Frontal cortex (tissue), 3 donors: ENCODE measurements at regions not wholly inside any gene's neighbourhood (a gene's known extent, or its start where the extent isn't known, plus 50 kb on each side); places are given as distances from the start of the nearest gene placed in this dataset.
"Not testable (repeated sequence)": the region's sequence is repeated elsewhere in the genome, so short reads cannot be mapped to it uniquely, and the experiment has no call there.

Experiments
- DNase-seq, 2 donors: peaks; one replicate each; pipeline ENCODE4 v3.0.0; 2012; ENCODE audit warnings: low spot score in 2 of 2
- FAIRE-seq: peaks from 2 replicates; lab custom pipeline; 2012; peaks lifted over from hg19 to GRCh38; lab: Jason Lieb, UNC
- donor health status: control.
- donor health status: control.
- donor health status: control.

- not testable (repeated sequence) for DNase-seq, FAIRE-seq
Measured at GRCh38 chr6:112937690-112938089, 590.6 kb downstream of the RFPL4B start.

DNA sequence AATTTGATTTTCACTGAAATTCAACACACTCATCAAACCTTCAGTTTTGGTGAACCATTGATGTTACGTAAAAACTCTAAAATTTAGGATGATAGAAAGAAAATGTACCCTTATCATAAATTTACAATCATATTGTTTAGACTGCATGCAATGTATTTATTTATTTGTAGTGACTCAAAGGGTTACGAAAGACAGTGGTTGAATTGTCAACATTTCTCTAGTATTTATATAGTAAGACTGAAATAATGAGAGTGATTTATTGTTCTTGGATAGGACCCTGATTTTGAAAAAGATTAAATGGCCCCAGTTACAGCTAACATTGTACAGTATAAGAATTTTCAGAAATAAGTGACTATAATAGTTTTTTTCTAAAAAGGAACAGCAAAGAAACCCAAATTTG lies 591.5 kb downstream of the RFPL4B start:
- FAIRE-seq (no peak), DNase-seq (no peak)

- FAIRE-seq (no peak), DNase-seq (no peak)
Measured at GRCh38 chr6:112939563-112939962, 592.4 kb downstream of the RFPL4B start.

GRCh38 chr6:112941613-112942012 lies 594.5 kb downstream of the RFPL4B start:
- no peak for DNase-seq

DNA sequence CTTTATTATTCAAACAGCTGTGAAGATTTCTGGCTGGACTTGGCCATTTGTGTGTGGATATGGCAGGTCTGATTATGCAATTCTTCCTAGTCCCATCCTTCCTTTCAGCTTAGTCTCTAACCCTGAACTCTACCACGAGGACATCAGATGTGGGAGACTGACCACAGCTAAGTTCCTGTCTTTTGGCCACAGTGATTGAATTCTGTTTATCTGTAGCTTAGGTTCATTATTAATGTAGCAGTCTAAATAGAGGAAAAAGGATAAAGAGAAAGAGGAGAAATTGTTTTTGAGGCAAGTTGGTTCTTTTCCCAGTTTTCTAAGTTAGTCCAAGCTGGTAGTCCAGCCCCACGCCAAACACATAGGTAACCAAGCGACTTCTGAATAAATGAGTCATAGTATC lies 598.9 kb downstream of the RFPL4B start:
- DNase-seq = no peak
- no peak for FAIRE-seq

More at GRCh38 chr6:112941613-112942012, 594.5 kb downstream of the RFPL4B start:
- no peak for FAIRE-seq

DNA sequence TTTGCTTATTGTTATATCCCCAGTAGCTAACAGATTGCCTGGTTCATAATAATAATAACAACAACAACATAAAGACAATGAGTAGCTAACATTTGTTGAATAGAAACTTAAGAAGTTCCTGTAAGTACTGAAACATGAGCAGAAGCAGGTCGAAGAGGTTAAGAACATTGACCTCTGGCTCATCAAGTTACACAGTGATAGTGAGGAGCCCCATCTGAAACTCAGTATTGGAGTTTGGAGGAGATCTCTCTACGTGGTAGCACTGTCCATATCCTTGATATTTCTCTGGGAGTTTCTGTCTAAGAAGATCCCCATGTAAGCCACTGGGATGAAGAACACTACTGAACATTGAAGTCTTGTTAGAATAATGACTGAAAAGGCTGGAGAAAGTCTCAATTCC lies 600.4 kb downstream of the RFPL4B start:
- no peak for DNase-seq

DNA sequence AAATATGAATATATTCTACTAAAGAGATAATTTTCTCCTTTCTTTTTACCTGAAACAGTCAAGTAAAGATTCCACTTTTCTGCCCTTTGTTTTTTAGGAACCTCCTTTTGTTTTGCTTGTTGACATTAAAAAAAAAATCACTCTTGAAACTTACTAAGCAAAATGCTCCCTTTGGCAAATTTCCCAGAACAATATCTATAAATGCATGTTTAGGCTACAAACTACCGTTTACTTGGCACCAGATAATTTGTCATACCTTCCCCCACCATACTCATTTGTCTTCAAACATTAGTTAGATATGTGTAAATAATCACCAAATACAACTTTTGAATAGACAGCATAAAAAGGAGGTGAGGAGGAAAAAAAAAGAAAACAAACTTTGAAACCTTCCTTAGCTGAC lies 604.7 kb downstream of the RFPL4B start:
- DNase-seq = no peak

More for the DNA sequence above, 600.4 kb downstream of the RFPL4B start:
- no peak for FAIRE-seq

DNA sequence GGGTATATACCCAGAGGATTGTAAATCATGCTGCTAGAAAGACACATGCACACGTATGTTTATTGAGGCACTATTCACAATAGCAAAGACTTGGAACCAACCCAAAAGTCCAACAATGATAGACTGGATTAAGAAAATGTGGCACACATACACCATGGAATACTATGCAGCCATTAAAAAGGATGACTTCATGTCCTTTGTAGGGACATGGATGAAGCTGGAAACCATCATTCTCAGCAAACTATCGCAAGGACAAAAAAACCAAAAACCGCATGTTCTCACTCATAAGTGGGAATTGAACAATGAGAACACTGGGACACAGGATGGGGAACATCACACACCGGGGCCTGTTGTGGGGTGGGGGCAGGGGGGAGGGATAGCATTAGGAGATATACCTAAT lies 608.6 kb downstream of the RFPL4B start:
- FAIRE-seq, DNase-seq: not testable (repeated sequence)

More for the DNA sequence above, 604.7 kb downstream of the RFPL4B start:
- no peak for FAIRE-seq

DNA sequence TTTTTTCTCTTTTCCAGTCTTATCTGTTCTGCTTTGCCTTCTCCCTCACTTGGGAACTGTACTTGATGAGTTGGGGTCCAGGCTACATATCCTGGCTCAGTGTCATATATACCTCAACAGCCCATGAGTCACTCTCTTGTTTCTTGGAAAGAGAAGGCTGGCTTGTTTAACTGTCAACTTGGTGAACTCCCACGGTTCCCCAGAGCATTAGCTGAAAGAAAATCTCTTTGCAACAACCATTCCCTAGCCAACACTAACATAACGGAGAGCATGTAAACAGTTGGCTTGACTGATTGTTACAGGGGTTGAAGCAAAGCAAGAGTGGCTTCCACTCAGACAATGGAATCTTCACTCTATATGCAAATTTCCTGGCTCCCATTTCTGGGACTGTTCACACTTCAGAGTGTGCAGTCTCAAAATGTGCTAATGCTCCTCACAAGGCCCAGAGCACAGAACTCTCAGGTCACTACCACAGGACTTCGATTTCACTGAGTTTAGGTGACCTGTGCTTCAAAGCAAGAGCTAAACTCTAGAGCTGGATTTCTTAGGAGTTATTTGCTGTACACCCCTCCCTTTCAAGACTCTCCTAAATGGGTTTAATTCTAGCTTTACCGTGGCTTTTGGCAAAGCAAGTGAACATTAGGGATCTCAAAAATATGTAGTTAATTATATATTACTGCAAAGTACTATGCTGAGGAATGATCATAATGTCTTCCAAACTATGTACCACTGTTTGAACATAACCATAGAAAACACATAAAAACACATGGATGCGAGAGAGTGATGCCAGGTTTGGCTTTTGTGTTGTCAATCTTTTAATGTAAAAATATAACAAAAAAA lies 609.8 kb downstream of the RFPL4B start:
- FAIRE-seq = no peak

DNA sequence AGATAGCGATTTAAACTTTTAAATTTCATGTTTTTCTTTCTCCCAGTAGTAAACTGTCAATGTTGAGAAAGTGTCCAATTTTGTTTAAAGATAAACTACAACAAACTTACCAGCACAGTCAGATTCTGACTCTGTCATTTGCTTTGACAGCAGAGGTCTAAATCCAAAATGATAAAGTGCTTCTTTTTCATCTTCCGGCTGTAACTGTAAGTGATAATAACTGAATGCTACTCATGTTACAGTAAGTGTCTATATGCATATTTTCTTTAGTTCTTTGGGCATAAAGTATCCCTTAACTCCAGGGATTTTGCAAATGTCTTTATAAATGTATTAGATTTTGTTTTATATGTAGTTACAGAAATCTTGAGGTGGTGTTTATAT lies 610.4 kb downstream of the RFPL4B start:
- FAIRE-seq (no peak), DNase-seq (no peak)

More for the DNA sequence above, 609.8 kb downstream of the RFPL4B start:
- peak in 1 of 2 donors; percentile 4 for DNase-seq

- not testable (repeated sequence) for DNase-seq
Measured at GRCh38 chr6:112960130-112960529, 613.0 kb downstream of the RFPL4B start.

DNA sequence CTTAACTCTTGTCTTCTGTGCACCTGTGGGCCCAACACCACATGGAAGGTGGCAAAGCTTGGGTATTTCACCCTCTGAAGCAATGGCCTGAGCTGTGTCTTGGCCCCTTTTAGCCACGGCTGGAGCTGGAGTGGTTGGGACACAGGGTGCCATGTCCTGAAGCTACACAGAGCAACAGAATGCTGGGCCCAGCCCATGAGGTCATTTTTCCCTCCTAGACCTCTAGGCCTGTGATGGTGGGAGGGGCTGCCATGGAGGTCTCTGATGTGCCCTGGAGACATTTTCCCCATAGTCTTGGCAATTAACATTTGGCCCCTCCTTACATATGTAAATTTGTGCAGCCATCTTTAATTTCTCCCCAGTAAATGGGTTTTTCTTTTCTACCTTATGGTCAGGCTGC lies 620.8 kb downstream of the RFPL4B start:
- no peak for FAIRE-seq
- no peak for DNase-seq

More at GRCh38 chr6:112960130-112960529, 613.0 kb downstream of the RFPL4B start:
- not testable (repeated sequence) for FAIRE-seq

DNA sequence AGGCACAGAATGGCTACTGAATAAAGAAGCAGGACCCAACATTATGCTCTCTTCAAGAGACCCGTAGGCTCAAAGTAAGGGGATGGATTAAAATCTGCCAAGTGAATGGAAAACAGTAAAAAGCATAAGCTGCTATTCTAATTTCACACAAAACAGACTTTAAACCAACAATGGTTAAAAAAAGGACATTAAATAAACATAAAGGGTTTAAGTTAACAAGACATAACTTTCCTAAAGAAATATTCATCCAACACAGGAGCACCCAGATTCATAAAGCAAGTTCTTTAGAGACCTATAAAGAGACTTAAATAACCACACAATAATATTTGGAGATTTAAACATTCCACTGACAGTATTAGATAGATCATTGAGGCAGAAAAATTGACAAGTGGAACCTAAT lies 624.5 kb downstream of the RFPL4B start:
- no peak for FAIRE-seq

GRCh38 chr6:112974931-112975330 lies 627.8 kb downstream of the RFPL4B start:
- not testable (repeated sequence) for FAIRE-seq

More for the DNA sequence above, 624.5 kb downstream of the RFPL4B start:
- no peak for DNase-seq

GRCh38 chr6:112976579-112976978 lies 629.4 kb downstream of the RFPL4B start:
- not testable (repeated sequence) for FAIRE-seq

More at GRCh38 chr6:112974931-112975330, 627.8 kb downstream of the RFPL4B start:
- DNase-seq = not testable (repeated sequence)

GRCh38 chr6:112979830-112980229 lies 632.7 kb downstream of the RFPL4B start:
- FAIRE-seq (no peak), DNase-seq (no peak)

More at GRCh38 chr6:112976579-112976978, 629.4 kb downstream of the RFPL4B start:
- not testable (repeated sequence) for DNase-seq

GRCh38 chr6:112980676-112981075 lies 633.5 kb downstream of the RFPL4B start:
- DNase-seq = no peak

DNA sequence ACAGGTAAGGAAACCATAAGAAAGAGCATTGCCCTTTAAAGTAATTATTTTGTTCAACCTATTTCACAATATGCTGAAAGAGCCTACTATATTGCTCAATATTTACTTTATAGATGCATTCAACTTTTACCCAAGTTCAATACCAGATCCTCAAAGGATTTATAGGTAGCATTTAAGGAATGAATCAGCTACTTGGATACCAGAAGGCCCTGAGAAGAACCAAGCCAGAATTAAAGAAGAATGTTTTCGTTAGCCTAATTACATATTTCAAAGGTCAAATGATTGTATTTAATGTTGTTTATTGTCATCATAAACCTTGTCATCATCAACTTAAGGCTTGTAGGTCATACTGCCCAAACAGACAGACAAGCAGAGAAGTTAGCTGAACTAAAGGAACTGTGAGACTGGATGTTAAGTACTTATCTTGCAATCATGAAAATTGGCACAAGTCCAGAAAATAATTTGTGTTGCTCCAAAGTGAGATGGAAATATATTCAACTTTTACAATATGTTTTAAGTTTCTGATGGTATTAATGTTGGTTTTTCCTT lies 636.7 kb downstream of the RFPL4B start:
- DNase-seq (no peak), FAIRE-seq (no peak)

More at GRCh38 chr6:112980676-112981075, 633.5 kb downstream of the RFPL4B start:
- FAIRE-seq = no peak

- DNase-seq = no peak
- FAIRE-seq = no peak
Measured at GRCh38 chr6:112984899-112985298, 637.8 kb downstream of the RFPL4B start.

DNA sequence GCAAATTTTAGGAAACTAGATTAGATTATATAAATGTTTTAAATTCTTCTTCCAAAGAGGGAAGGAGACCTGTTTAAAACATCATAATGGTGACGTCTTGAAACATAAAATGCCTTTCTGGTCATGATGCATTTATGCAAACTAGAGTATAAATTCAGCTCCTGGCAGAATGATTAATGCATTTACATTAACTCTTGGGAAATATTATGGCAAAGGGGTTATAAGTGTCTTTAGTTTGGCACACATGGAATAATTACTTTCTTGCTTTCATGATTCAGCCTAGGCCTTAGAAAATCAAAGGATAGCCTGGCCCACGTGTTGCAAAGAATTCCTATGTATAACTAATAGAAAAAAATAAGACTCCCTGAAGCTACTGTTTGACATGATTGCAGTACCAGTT lies 639.2 kb downstream of the RFPL4B start:
- no peak for DNase-seq
- no peak for FAIRE-seq

DNA sequence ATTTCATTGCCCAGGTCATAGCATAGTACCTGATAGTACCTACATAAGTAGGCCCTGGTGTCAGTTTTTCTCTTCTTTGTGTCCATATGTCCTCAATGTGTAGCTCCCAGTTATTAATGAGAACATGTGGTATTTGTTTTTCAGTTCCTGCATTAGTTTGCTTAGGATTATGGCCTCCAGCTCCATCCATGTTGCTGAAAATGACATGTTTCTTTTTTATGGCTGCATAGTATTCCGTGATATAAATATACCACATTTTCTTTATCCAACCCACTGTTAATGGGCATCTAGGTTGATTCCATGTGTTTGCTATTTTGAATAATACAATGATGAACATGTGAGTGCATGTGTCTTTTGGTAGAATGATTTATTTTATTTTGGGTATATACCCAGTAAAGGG lies 641.6 kb downstream of the RFPL4B start:
- DNase-seq (no peak), FAIRE-seq (no peak)
